Myocyte (in vitro differentiated cells): ENCODE measurements at regions not wholly inside any gene's neighbourhood (a gene's known extent, or its start where the extent isn't known, plus 50 kb on each side); places are given as distances from the start of the nearest gene placed in this dataset.
"Not testable (repeated sequence)": the region's sequence is repeated elsewhere in the genome, so short reads cannot be mapped to it uniquely, and the experiment has no call there.

Source experiments
- DNase-seq: peaks from one replicate; pipeline ENCODE4 v3.0.0-alpha.2; 2012; ENCODE audit warnings: low read depth

GRCh38 chr4:72786401-72786990 lies 217.5 kb upstream of the ADAMTS3 start:
- DNase-seq, result no peak

- no peak for DNase-seq
These were observed 210.2 kb upstream of the ADAMTS3 start for GRCh38 chr4:72779241-72779640.

GRCh38 chr4:72777436-72777835 lies 208.4 kb upstream of the ADAMTS3 start:
- DNase-seq, result no peak

- DNase-seq, result no peak
These were observed 201.7 kb upstream of the ADAMTS3 start for GRCh38 chr4:72770708-72771107.

GRCh38 chr4:72768364-72768763 lies 199.3 kb upstream of the ADAMTS3 start:
- peak; percentile 6 for DNase-seq

- peak; percentile 24 for DNase-seq
These were observed 198.7 kb upstream of the ADAMTS3 start for GRCh38 chr4:72767618-72768302.

- not testable (repeated sequence) for DNase-seq
These were observed 196.8 kb upstream of the ADAMTS3 start for GRCh38 chr4:72765788-72766187.

GRCh38 chr4:72761368-72762038 lies 192.5 kb upstream of the ADAMTS3 start:
- DNase-seq, result no peak

GRCh38 chr4:72753414-72753813 lies 184.4 kb upstream of the ADAMTS3 start:
- DNase-seq, result not testable (repeated sequence)

- DNase-seq, result no peak
These were observed 175.2 kb upstream of the ADAMTS3 start for GRCh38 chr4:72744103-72744725.

- DNase-seq, result no peak
These were observed 174.1 kb upstream of the ADAMTS3 start for GRCh38 chr4:72743078-72743477.

GRCh38 chr4:72715299-72715698 lies 146.3 kb upstream of the ADAMTS3 start:
- DNase-seq, result no peak

GRCh38 chr4:72714482-72715279 lies 145.7 kb upstream of the ADAMTS3 start:
- no peak for DNase-seq

GRCh38 chr4:72712997-72713396 lies 144.0 kb upstream of the ADAMTS3 start:
- DNase-seq, result no peak

- no peak for DNase-seq
These were observed 140.5 kb upstream of the ADAMTS3 start for GRCh38 chr4:72709475-72709874.

GRCh38 chr4:72706684-72707083 lies 137.7 kb upstream of the ADAMTS3 start:
- no peak for DNase-seq

- not testable (repeated sequence) for DNase-seq
These were observed 136.1 kb upstream of the ADAMTS3 start for GRCh38 chr4:72704925-72705640.

GRCh38 chr4:72702948-72703347 lies 133.9 kb upstream of the ADAMTS3 start:
- no peak for DNase-seq

- peak; percentile 73 for DNase-seq
These were observed 133.2 kb upstream of the ADAMTS3 start for GRCh38 chr4:72701987-72702819.

GRCh38 chr4:72690771-72691170 lies 121.8 kb upstream of the ADAMTS3 start:
- no peak for DNase-seq
